ENCODE measurements at regions not wholly inside any gene's neighbourhood (a gene's known extent, or its start where the extent isn't known, plus 50 kb on each side); places are given as distances from the start of the nearest gene placed in this dataset.

DNA sequence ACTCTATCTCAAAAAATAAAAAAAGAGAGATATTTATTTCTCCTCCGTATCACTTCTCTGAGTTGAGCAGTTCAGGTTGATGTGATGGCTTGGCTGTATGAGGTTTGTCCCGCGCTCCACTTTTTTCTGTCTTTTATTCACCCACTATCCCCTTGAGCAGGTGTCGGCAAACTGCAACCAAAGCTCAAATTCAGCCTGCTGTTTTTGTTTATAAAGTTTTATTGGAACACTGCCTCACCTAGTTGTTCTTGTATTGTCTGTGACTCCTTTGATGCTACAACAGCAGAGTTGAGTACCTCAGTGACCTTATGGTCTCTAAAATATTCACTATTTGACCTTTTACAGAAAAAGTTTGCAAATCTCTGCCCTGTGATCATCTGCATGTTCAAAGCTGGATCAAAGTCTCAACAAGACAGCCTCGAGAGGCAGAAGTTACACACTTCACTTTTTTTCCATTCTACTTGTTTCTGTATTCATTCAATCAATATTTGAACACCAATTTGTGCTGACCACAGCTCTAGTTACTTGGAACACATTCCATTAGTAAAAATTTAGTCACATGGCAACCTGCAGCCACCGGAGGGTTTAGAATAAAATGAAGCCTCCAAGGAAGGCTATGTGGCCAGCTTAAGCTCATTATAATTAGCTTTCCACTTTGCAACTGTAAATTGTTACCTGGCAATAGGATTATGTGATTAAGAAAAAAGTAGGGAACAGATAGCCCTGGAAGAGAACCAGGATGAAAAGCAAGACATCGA is 945.8 kb downstream of the KCNJ2 start:
- Histone ChIP-seq H3K27me3 (ENCODE audit: insufficient read depth, low read depth) (no peaks in the 10 kb centered on the region), H3F3A (ENCODE audit: insufficient read depth, low read depth) (no peaks in the 10 kb centered on the region), H3K9me3 (ENCODE audit: insufficient read depth, low read depth) (no peaks in the 10 kb centered on the region), H3K4me1 (replicated peaks; ENCODE audit: insufficient read depth) (0 out of 2 replicates have a peak, but pooled peaks cover 3% of the 10 kb centered on the region), H3K79me2 (ENCODE audit: low read depth) (no peaks in the 10 kb centered on the region), H3K36me3 (ENCODE audit: low read depth) (no peaks in the 10 kb centered on the region), H4K20me1 (ENCODE audit: insufficient read depth) (no peaks in the 10 kb centered on the region), H3K4me3 (no peak overlapping the region), H3K4me2 (no peak overlapping the region), H3K9me2 (ENCODE audit: insufficient read depth) (no peaks in the 10 kb centered on the region), H3K27ac (no peak overlapping the region), H2AFZ (no peak overlapping the region)
- POLR2A ChIA-PET (ENCODE audit: unreplicated experiment): interaction anchor here (0.7 kb wide), 1 partner anchor 1544 kb away, joined by 4 read pairs; no protein-coding TSS in a partner anchor
- intact Hi-C loops (cut with micrococcal nuclease; ENCODE audit: unreplicated experiment): loop anchor here (10.0 kb wide), 1 partner anchor 350 kb away; no protein-coding TSS in a partner anchor
- DNase-seq: no peak
- BruUV-seq (replicated peaks): no TSS peak
- TF ChIP-seq, protein P1, sequence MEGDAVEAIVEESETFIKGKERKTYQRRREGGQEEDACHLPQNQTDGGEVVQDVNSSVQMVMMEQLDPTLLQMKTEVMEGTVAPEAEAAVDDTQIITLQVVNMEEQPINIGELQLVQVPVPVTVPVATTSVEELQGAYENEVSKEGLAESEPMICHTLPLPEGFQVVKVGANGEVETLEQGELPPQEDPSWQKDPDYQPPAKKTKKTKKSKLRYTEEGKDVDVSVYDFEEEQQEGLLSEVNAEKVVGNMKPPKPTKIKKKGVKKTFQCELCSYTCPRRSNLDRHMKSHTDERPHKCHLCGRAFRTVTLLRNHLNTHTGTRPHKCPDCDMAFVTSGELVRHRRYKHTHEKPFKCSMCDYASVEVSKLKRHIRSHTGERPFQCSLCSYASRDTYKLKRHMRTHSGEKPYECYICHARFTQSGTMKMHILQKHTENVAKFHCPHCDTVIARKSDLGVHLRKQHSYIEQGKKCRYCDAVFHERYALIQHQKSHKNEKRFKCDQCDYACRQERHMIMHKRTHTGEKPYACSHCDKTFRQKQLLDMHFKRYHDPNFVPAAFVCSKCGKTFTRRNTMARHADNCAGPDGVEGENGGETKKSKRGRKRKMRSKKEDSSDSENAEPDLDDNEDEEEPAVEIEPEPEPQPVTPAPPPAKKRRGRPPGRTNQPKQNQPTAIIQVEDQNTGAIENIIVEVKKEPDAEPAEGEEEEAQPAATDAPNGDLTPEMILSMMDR (conservative IDR thresholded peaks at IDR 0.05): no peak
- no peak for TF ChIP-seq EZH2 (IDR thresholded peaks at IDR 0.05; ENCODE audit: low read depth)
- CTCF ChIA-PET: no interaction called here

DNA sequence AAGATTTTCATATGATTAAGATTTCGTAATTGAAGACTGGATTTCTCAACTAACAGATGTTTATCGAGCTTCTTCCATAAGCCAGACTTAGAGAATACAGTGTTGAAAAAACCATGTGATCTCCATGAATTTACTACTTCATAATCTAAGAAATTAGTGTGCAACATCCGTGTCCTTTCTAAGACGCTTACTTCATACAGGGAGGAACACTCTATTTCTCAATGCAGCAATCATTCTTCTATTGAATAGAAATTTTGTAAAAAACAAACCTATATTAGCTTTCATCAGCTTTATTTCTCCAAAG is 946.3 kb downstream of the KCNJ2 start:
- Histone ChIP-seq H3K27me3 (ENCODE audit: insufficient read depth, low read depth) (no peaks in the 10 kb centered on the region), H3K36me3 (ENCODE audit: low read depth) (no peaks in the 10 kb centered on the region), H2AFZ (no peak overlapping the region), H3K27ac (no peak overlapping the region), H3K4me2 (no peak overlapping the region), H4K20me1 (ENCODE audit: insufficient read depth) (no peaks in the 10 kb centered on the region), H3K9me3 (ENCODE audit: insufficient read depth, low read depth) (no peaks in the 10 kb centered on the region), H3F3A (ENCODE audit: insufficient read depth, low read depth) (no peaks in the 10 kb centered on the region), H3K4me1 (replicated peaks; ENCODE audit: insufficient read depth) (0 out of 2 replicates have a peak, but pooled peaks cover 3% of the 10 kb centered on the region), H3K79me2 (ENCODE audit: low read depth) (no peaks in the 10 kb centered on the region), H3K4me3 (no peak overlapping the region), H3K9me2 (ENCODE audit: insufficient read depth) (no peaks in the 10 kb centered on the region)
- POLR2A ChIA-PET (ENCODE audit: unreplicated experiment): interaction anchor here (0.7 kb wide), 1 partner anchor 1544 kb away, joined by 4 read pairs; no protein-coding TSS in a partner anchor
- DNase-seq: no peak
- no peak for TF ChIP-seq EZH2 (IDR thresholded peaks at IDR 0.05; ENCODE audit: low read depth)
- TF ChIP-seq, protein P1 (conservative IDR thresholded peaks at IDR 0.05): no peak
- CTCF ChIA-PET: no interaction called here
- intact Hi-C loops (cut with micrococcal nuclease; ENCODE audit: unreplicated experiment): loop anchor here (10.0 kb wide), 1 partner anchor 351 kb away; no protein-coding TSS in a partner anchor
- BruUV-seq (replicated peaks): no TSS peak

DNA sequence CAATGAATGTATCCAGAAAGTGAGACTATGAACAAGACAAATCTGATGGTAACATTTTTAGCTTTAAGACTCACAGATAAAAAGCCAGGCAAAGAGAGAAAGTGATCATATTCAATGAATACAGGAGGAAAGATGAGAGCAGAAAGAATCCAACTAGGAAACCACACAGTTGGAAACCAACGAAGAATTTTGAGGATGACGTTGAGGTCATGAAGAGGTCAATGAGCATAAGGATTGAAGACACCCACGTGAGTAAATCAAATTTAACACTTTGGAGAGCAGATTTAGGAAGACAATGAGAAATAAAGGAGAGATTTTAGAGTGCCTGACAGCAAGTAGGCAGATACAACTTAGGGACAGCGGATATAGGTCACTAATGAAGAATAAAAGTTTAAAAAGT is 948.1 kb downstream of the KCNJ2 start:
- Histone ChIP-seq H3K4me3 (no peak overlapping the region), H3K79me2 (ENCODE audit: low read depth) (no peaks in the 10 kb centered on the region), H3F3A (ENCODE audit: insufficient read depth, low read depth) (no peaks in the 10 kb centered on the region), H2AFZ (no peak overlapping the region), H3K36me3 (ENCODE audit: low read depth) (no peaks in the 10 kb centered on the region), H3K27me3 (ENCODE audit: insufficient read depth, low read depth) (no peaks in the 10 kb centered on the region), H3K27ac (no peak overlapping the region), H4K20me1 (ENCODE audit: insufficient read depth) (no peaks in the 10 kb centered on the region), H3K9me3 (ENCODE audit: insufficient read depth, low read depth) (peaks cover 4% of the 10 kb centered on the region; the same call in 1 of the 2 replicates), H3K4me1 (replicated peaks; ENCODE audit: insufficient read depth) (0 out of 2 replicates have a peak, but pooled peaks cover 3% of the 10 kb centered on the region), H3K9me2 (ENCODE audit: insufficient read depth) (no peaks in the 10 kb centered on the region), H3K4me2 (no peak overlapping the region)
- intact Hi-C loops (cut with micrococcal nuclease; ENCODE audit: unreplicated experiment): loop anchor here (10.0 kb wide), 1 partner anchor 353 kb away; no protein-coding TSS in a partner anchor
- ChIA-PET CTCF (no interaction called here), POLR2A (ENCODE audit: unreplicated experiment) (interaction anchor here (0.7 kb wide), 1 partner anchor 1003 kb away, joined by 3 read pairs; no protein-coding TSS in a partner anchor)
- BruUV-seq (replicated peaks): no TSS peak
- DNase-seq: no peak
- TF ChIP-seq EZH2 (IDR thresholded peaks at IDR 0.05; ENCODE audit: low read depth): no peak
- TF ChIP-seq, protein P1 (conservative IDR thresholded peaks at IDR 0.05): no peak

Data from PC-9 (cell line).